ENCODE measurements at regions not wholly inside any gene's neighbourhood (a gene's known extent, or its start where the extent isn't known, plus 50 kb on each side); places are given as distances from the start of the nearest gene placed in this dataset.

DNA sequence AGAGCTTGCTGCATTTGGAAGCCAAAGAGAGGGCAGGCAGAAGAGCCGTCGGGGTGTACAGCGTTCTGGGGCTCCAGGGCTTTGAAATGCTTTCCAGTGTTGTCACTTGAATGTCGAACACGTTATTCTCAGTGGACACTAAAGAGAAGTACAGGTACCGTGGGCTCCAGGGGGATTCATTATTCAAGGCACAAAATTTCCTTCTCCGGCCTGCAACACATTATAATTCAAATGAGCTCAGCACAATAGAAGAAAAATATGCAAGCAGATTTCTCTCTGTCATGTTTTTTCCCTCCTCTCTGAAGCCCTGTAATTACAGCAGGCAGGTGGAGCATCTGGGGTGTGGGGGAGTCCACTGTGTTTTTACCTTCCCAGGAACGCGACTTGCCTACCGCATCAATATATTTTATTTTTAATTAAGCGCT, 293.1 kb downstream of the ZSWIM6 start:
- TF ChIP-seq, protein P1, sequence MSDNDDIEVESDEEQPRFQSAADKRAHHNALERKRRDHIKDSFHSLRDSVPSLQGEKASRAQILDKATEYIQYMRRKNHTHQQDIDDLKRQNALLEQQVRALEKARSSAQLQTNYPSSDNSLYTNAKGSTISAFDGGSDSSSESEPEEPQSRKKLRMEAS (IDR thresholded peaks at IDR 0.05; ENCODE audit: insufficient read depth, insufficient read length) = no peak
- TF ChIP-seq FOS (IDR thresholded peaks at IDR 0.05; ENCODE audit: borderline replicate concordance, insufficient read depth, low read length) (no peak), POLR2A (IDR thresholded peaks at IDR 0.05; ENCODE audit: low read depth, low read length) (no peak), JUN (IDR thresholded peaks at IDR 0.05; ENCODE audit: borderline replicate concordance, insufficient read depth, insufficient read length, low read depth) (no peak), GATA2 (IDR thresholded peaks at IDR 0.05; ENCODE audit: insufficient read depth, insufficient read length, low read depth, low read length) (no peak)
- TF ChIP-seq, protein P2, sequence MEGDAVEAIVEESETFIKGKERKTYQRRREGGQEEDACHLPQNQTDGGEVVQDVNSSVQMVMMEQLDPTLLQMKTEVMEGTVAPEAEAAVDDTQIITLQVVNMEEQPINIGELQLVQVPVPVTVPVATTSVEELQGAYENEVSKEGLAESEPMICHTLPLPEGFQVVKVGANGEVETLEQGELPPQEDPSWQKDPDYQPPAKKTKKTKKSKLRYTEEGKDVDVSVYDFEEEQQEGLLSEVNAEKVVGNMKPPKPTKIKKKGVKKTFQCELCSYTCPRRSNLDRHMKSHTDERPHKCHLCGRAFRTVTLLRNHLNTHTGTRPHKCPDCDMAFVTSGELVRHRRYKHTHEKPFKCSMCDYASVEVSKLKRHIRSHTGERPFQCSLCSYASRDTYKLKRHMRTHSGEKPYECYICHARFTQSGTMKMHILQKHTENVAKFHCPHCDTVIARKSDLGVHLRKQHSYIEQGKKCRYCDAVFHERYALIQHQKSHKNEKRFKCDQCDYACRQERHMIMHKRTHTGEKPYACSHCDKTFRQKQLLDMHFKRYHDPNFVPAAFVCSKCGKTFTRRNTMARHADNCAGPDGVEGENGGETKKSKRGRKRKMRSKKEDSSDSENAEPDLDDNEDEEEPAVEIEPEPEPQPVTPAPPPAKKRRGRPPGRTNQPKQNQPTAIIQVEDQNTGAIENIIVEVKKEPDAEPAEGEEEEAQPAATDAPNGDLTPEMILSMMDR (IDR thresholded peaks at IDR 0.05; ENCODE audit: extremely low read depth in 1 of 2, insufficient read depth in 1 of 2, low read depth in 1 of 2, low read length in 2 of 2) = no peak
